GM12891 (cell line): ENCODE measurements at regions not wholly inside any gene's neighbourhood (a gene's known extent, or its start where the extent isn't known, plus 50 kb on each side); places are given as distances from the start of the nearest gene placed in this dataset.

ENCODE experiments used
- PAX5 ChIP-seq: IDR thresholded peaks from 2 replicates; pipeline ENCODE4 v1.6.1; 2011; ENCODE audit warnings: low read length, moderate library complexity, mild to moderate bottlenecking; ENCODE audit not compliant: insufficient read depth, severe bottlenecking
- POLR2A ChIP-seq: IDR thresholded peaks from 2 replicates; pipeline ENCODE4 v1.6.1; 2011; ENCODE audit warnings: low read depth, low read length, control low read depth
- POLR2AphosphoS5 ChIP-seq: IDR thresholded peaks from 2 replicates; pipeline ENCODE4 v1.6.1; 2011; ENCODE audit warnings: low read depth, low read length, control low read depth
- SPI1 ChIP-seq: IDR thresholded peaks from 2 replicates; pipeline ENCODE4 v1.6.1; 2011; ENCODE audit warnings: low read depth, low read length, control low read depth
- TAF1 ChIP-seq: IDR thresholded peaks from 2 replicates; pipeline ENCODE4 v1.6.1; 2011; ENCODE audit warnings: low read depth, low read length, control low read depth

DNA sequence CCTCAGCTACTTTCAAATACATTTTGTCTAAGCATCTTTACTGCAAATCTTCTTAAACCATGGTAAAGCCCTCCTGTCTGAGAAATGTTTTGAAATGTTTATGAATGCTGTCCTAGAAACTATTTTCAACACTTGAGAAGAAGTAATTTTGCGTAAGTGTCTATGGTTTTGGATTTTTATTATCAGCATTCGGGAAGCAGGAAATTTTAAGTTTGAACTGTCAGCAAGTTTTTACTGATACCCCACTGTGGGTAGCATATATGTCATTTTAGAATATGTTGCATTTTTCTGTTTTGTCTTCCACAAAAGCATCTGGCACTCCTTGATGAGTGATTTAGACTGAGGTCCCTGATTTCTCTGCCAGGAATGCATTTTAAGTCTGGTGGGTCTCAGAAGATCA lies 302.4 kb upstream of the GIMD1 start:
- no peak for TF ChIP-seq POLR2AphosphoS5
- no peak for TF ChIP-seq TAF1
- no peak for TF ChIP-seq SPI1
- no peak for TF ChIP-seq POLR2A
- TF ChIP-seq PAX5: no peak
